K562 (cell line): ENCODE measurements at regions not wholly inside any gene's neighbourhood (a gene's known extent, or its start where the extent isn't known, plus 50 kb on each side); places are given as distances from the start of the nearest gene placed in this dataset.

Experiments used
- ATAC-seq: fragments of 200-7000 bp; cut with Tn5 transposase; 3 replicates; pipeline ENCODE4 v1.9.1; 2020; ENCODE audit warnings: moderate library complexity
- BruUV-seq: library from RNA; stranded (reverse); fragments of 400-500 nt; replicated peaks from 2 replicates; lab custom pipeline; 2021; lab: Mats Ljungman, UMichigan
- CTCF ChIA-PET: fragments of 300-600 bp; formaldehyde crosslinking; extraction: SDS; loops from one replicate; lab custom pipeline; 2021; ENCODE audit warnings: low intra/inter-chr PET ratio; lab: Yijun Ruan, JAX
- POLR2A ChIA-PET: fragments of 300-600, 350-650 bp; sonication (Branson Sonifier 250); formaldehyde crosslinking; extraction: SDS; loops from one replicate; lab custom pipeline; 2021; ENCODE audit warnings: antibody characterized with exemption, inconsistent platforms; lab: Yijun Ruan, JAX
- DNase-seq, 4 experiments: peaks; one replicate each; pipeline versions ENCODE4 v3.0.0 to v3.0.0-alpha.2; 2011 to 2018; ENCODE audit warnings: low spot score in 3 of 4, mixed read lengths in 3 of 4; ENCODE audit errors: extremely low read depth in 1 of 4
- FAIRE-seq: peaks from 2 replicates; lab custom pipeline; 2011; peaks lifted over from hg19 to GRCh38; lab: Jason Lieb, UNC
- H2AFZ ChIP-seq: 2 replicates; pipeline ENCODE4 v1.6.0; 2011; ENCODE audit warnings: low read depth, low read length, control low read depth, inconsistent platforms
- H3K27ac ChIP-seq: fragments of 200-600 bp; 3 replicates; pipeline ENCODE4 v1.8.0; 2011; ENCODE audit warnings: low read depth, mild to moderate bottlenecking, control low read depth, inconsistent platforms, low read length, moderate library complexity, mixed read lengths; ENCODE audit errors: extremely low read depth
- H3K27me3 ChIP-seq, 2 experiments: fragments of 300-600 bp in 1 of 2; 2 replicates in 1 of 2; 3 replicates in 1 of 2; pipeline versions ENCODE4 v1.6.0 to v1.8.0; 2011; ENCODE audit warnings: inconsistent platforms in 2 of 2, low read length in 2 of 2, mild to moderate bottlenecking in 1 of 2, mixed read lengths in 1 of 2, moderate library complexity in 1 of 2; ENCODE audit not compliant: control insufficient read depth in 2 of 2, insufficient read depth in 2 of 2
- H3K36me3 ChIP-seq: fragments of 300-600 bp; 3 replicates; pipeline ENCODE4 v1.8.0; 2011; ENCODE audit warnings: mild to moderate bottlenecking, low read length, inconsistent platforms; ENCODE audit not compliant: control insufficient read depth, insufficient read depth
- H3K4me1 ChIP-seq, 2 experiments: fragments of 200-600 bp in 1 of 2; replicated peaks in 1 of 2; 2 replicates in 1 of 2; 3 replicates in 1 of 2; pipeline versions ENCODE4 v1.5.1 to v1.8.0; 2011; ENCODE audit warnings: inconsistent platforms in 2 of 2, low read length in 2 of 2, mild to moderate bottlenecking in 1 of 2, mixed read lengths in 1 of 2, moderate library complexity in 1 of 2; ENCODE audit not compliant: control insufficient read depth in 2 of 2, insufficient read depth in 2 of 2
- H3K4me2 ChIP-seq: 2 replicates; pipeline ENCODE4 v1.6.1; 2011; ENCODE audit warnings: low read length, control low read depth, inconsistent platforms, mixed read lengths; ENCODE audit not compliant: insufficient read depth
- H3K4me3 ChIP-seq: fragments of 200-600 bp; sonication (generic), shearing (Covaris generic); 2 replicates; pipeline ENCODE4 v1.5.1; 2016; ENCODE audit warnings: control low read depth, inconsistent platforms
- H3K79me2 ChIP-seq: fragments of 200-600 bp; 3 replicates; pipeline ENCODE4 v1.8.0; 2011; ENCODE audit warnings: low read length, inconsistent platforms; ENCODE audit not compliant: control insufficient read depth, insufficient read depth
- H3K9ac ChIP-seq, 2 experiments: 2 replicates each; pipeline versions ENCODE4 v1.6.0 to v1.6.1; 2011; ENCODE audit warnings: low read depth in 2 of 2, low read length in 2 of 2, control low read depth in 1 of 2, inconsistent platforms in 1 of 2, mild to moderate bottlenecking in 1 of 2, mixed read lengths in 1 of 2; ENCODE audit not compliant: insufficient read depth in 1 of 2
- H3K9me1 ChIP-seq: one replicate; pipeline ENCODE4 v1.6.0; 2011; ENCODE audit warnings: inconsistent platforms, mild to moderate bottlenecking, low read length, moderate library complexity; ENCODE audit not compliant: control insufficient read depth, insufficient read depth
- H3K9me3 ChIP-seq: replicated peaks from 2 replicates; pipeline ENCODE4 v1.5.1; 2011; ENCODE audit warnings: low read depth, low read length, inconsistent platforms; ENCODE audit not compliant: control insufficient read depth, insufficient read depth
- H4K20me1 ChIP-seq: replicated peaks from 2 replicates; pipeline ENCODE4 v1.6.1; 2011; ENCODE audit warnings: low read length, inconsistent platforms, mixed read lengths; ENCODE audit not compliant: control insufficient read depth, insufficient read depth
- CEBPB ChIP-seq: fragments of 450-650 bp; IDR thresholded peaks from 2 replicates; pipeline ENCODE4 v1.6.1; 2016; ENCODE audit warnings: missing genetic modification characterization, missing compliant biosample characterization
- CEBPG ChIP-seq, 3 experiments: fragments of 200-800 bp in 1 of 3; sonication (Bioruptor generic) in 1 of 3; sonication (generic) in 1 of 3; formaldehyde crosslinking in 1 of 3; IDR thresholded peaks in 2 of 3; conservative IDR thresholded peaks in 1 of 3; 2 replicates each; pipeline versions ENCODE4 v1.6.1 to v1.8.0; 2016 to 2022; ENCODE audit warnings: missing compliant biosample characterization in 2 of 3, missing genetic modification characterization in 2 of 3, mild to moderate bottlenecking in 1 of 3, missing genetic modification reagents in 1 of 3
- EP300 ChIP-seq: IDR thresholded peaks from 2 replicates; pipeline ENCODE4 v1.6.1; 2012; ENCODE audit warnings: low read length, improper control_type of control experiment
- MAFF ChIP-seq: IDR thresholded peaks from 2 replicates; pipeline ENCODE4 v1.6.1; 2012; ENCODE audit warnings: low read length, improper control_type of control experiment
- MAZ ChIP-seq, 2 experiments: fragments of 450-650 bp in 1 of 2; sonication (generic) in 1 of 2; formaldehyde crosslinking; IDR thresholded peaks in 1 of 2; conservative IDR thresholded peaks in 1 of 2; 2 replicates each; pipeline versions ENCODE4 v1.4.0 to v1.5.0; 2020; ENCODE audit warnings: mild to moderate bottlenecking in 1 of 2, missing genetic modification reagents in 1 of 2
- MED1 ChIP-seq: sonication (generic); formaldehyde crosslinking; IDR thresholded peaks from 2 replicates; pipeline ENCODE4 v1.8.1; 2023; ENCODE audit warnings: missing genetic modification reagents, borderline replicate concordance
- TAF1 ChIP-seq: IDR thresholded peaks from 2 replicates; pipeline ENCODE4 v1.6.1; 2011; ENCODE audit warnings: mild to moderate bottlenecking, low read length, moderate library complexity; ENCODE audit not compliant: insufficient read depth, control insufficient read depth, severe bottlenecking; ENCODE audit errors: extremely low read depth
- ZNF140 ChIP-seq: fragments of 250-450 bp; sonication (Bioruptor Pico); IDR thresholded peaks from 2 replicates; pipeline ENCODE4 v1.8.0; 2021; ENCODE audit warnings: moderate library complexity, mild to moderate bottlenecking, inconsistent platforms
- ZNF764 ChIP-seq: fragments of 250-450 bp; sonication (Bioruptor Pico); IDR thresholded peaks from 2 replicates; pipeline ENCODE4 v1.4.0; 2020; ENCODE audit warnings: low read depth, mild to moderate bottlenecking, moderate library complexity
- WGBS: fragments of 100-300 bp; shearing (Covaris generic); methylation state at CpG from one replicate; pipeline ENCODE4 v1.1.6; 2016; ENCODE audit warnings: low coverage, mixed read lengths; ENCODE audit not compliant: insufficient coverage; ENCODE audit errors: missing lambda C conversion rate; 5-methylcytosine and 5-hydroxymethylcytosine counted together
- in situ Hi-C: fragments of 300-500 bp; cut with MboI; formaldehyde crosslinking; loops from 4 replicates; pipeline ENCODE4 v1.15.0; 2018; ENCODE audit warnings: inconsistent platforms, mixed read lengths
- intact Hi-C: fragments of 100-400 bp; cut with micrococcal nuclease; formaldehyde crosslinking; loops from 2 replicates; pipeline ENCODE4 v1.14.2; 2022
- TF ChIP-seq, protein P1 (sequence below): sonication (generic); formaldehyde crosslinking; IDR thresholded peaks from 2 replicates; pipeline ENCODE4 v1.8.1; 2023; ENCODE audit warnings: mild to moderate bottlenecking, missing genetic modification reagents, moderate library complexity
- TF ChIP-seq, protein P2 (sequence below), 2 experiments: fragments of 450-650 bp in 1 of 2; sonication (generic) in 1 of 2; formaldehyde crosslinking in 1 of 2; IDR thresholded peaks in 1 of 2; conservative IDR thresholded peaks in 1 of 2; 2 replicates each; pipeline versions ENCODE4 v1.6.1 to v1.8.1; 2016 to 2023; ENCODE audit warnings: mild to moderate bottlenecking in 2 of 2, moderate library complexity in 2 of 2, inconsistent platforms in 1 of 2, missing genetic modification reagents in 1 of 2

DNA sequence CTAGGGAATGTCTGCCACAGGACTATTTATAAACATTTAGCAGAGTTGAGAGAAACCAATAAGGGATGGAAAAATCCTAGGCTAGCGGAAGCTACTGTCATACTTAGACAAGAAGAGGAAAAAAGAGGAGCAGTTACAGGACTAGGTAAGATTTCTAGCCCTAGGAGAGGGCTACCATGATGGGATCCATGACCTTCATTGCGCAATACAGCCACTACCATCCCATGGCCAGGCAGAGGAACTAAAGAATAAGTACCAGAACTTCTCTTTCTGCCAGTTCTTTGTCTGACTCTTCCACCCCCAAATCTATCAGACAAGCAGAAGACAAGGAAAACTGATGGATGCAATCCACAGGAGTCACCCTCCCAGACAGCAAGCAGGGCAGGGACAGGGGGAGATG lies 417.0 kb upstream of the CHST9 start:
- no peak overlapping the region for H3K27ac ChIP-seq
- BruUV-seq, result no TSS peak

DNA sequence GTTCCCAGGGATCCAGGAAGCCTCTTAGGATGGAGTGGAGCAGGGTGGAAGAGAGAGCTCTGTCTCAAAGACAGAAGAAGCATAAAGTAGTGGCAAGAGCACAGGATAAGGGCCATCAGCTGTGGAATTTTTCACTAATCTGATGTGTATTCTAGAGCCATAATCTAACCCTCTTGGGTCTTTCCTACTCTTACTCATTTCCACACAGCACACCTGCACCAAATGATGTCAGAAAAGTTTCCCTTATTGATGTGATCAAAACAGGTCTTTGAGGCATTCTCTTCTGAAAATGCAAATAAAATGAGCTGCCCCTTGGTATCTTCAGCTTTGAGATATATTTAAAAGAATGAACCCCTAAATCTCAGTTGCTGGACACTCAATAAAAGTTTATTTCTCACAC lies 415.1 kb upstream of the CHST9 start:
- Histone ChIP-seq H3K27me3 (no peaks in the 10 kb centered on the region), H3K9me1 (no peaks in the 10 kb centered on the region), H3K9ac (no peak overlapping the region), H3K4me1 (no peaks in the 10 kb centered on the region), H2AFZ (no peak overlapping the region), H4K20me1 (no peaks in the 10 kb centered on the region), H3K27ac (no peak overlapping the region), H3K4me3 (no peak overlapping the region), H3K9me3 (no peaks in the 10 kb centered on the region), H3K4me2 (no peak overlapping the region), H3K79me2 (no peaks in the 10 kb centered on the region), H3K36me3 (no peaks in the 10 kb centered on the region)
- POLR2A ChIA-PET, result no interaction called here
- no peak for DNase-seq
- TF ChIP-seq MAZ (CRISPR knock-in tag; conservative IDR thresholded peaks at IDR 0.05 in 1 of 2, IDR thresholded peaks at IDR 0.05 in 1 of 2) (no peak), TAF1 (no peak), ZNF140 (no peak), MED1 (no peak), ZNF764 (CRISPR knock-in tag) (no peak), EP300 (no peak)
- TF ChIP-seq, protein P1, sequence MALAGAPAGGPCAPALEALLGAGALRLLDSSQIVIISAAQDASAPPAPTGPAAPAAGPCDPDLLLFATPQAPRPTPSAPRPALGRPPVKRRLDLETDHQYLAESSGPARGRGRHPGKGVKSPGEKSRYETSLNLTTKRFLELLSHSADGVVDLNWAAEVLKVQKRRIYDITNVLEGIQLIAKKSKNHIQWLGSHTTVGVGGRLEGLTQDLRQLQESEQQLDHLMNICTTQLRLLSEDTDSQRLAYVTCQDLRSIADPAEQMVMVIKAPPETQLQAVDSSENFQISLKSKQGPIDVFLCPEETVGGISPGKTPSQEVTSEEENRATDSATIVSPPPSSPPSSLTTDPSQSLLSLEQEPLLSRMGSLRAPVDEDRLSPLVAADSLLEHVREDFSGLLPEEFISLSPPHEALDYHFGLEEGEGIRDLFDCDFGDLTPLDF (CRISPR knock-in tag), result no peak
- TF ChIP-seq, protein P2, sequence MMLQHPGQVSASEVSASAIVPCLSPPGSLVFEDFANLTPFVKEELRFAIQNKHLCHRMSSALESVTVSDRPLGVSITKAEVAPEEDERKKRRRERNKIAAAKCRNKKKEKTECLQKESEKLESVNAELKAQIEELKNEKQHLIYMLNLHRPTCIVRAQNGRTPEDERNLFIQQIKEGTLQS (IDR thresholded peaks at IDR 0.05), result no peak
- TF ChIP-seq, protein P2 (CRISPR knock-in tag; conservative IDR thresholded peaks at IDR 0.05), result no peak
- CTCF ChIA-PET, result interaction anchor here (0.5 kb wide), 1 partner anchor 944 kb away, joined by 3 read pairs; no protein-coding TSS in a partner anchor
- intact Hi-C loops (no loop called here), in situ Hi-C loops (no loop called here)
- no peak for ATAC-seq
- no TSS peak for BruUV-seq
- FAIRE-seq, result no peak

More for the DNA sequence above, 417.0 kb upstream of the CHST9 start:
- in situ Hi-C loops, result no loop called here
- FAIRE-seq (no peak), ATAC-seq (no peak)
- Histone ChIP-seq H3K27me3 (no peaks in the 10 kb centered on the region), H3K4me1 (no peaks in the 10 kb centered on the region), H2AFZ (no peak overlapping the region), H3K4me3 (no peak overlapping the region), H3K36me3 (no peaks in the 10 kb centered on the region)
- 0% methylated on average over 2 of the region's 2 CpGs for WGBS
- POLR2A ChIA-PET, result no interaction called here
- TF ChIP-seq MAFF, result no peak
- TF ChIP-seq CEBPG (CRISPR knock-in tag; IDR thresholded peaks at IDR 0.05), result no peak
- peak in 1 of 2 experiments; percentile 72; a peak in 2 of 4 replicates for TF ChIP-seq CEBPG (tag; conservative IDR thresholded peaks at IDR 0.05 in 1 of 2, IDR thresholded peaks at IDR 0.05 in 1 of 2)
- 0 out of 2 replicates have a peak, but pooled peaks have one; percentile 15 for TF ChIP-seq CEBPB (tag)
- TF ChIP-seq, all 486 proteins: peak for 2
- Histone ChIP-seq H3K9me1 (no peaks in the 10 kb centered on the region), H3K4me2 (no peak overlapping the region), H3K9me3 (no peaks in the 10 kb centered on the region), H4K20me1 (no peaks in the 10 kb centered on the region), H3K79me2 (no peaks in the 10 kb centered on the region), H3K9ac (no peak overlapping the region)
- CTCF ChIA-PET, result no interaction called here
- intact Hi-C loops, result no loop called here
- no peak for DNase-seq
